ENCODE measurements at regions not wholly inside any gene's neighbourhood (a gene's known extent, or its start where the extent isn't known, plus 50 kb on each side); places are given as distances from the start of the nearest gene placed in this dataset.
"Not testable (repeated sequence)": the region's sequence is repeated elsewhere in the genome, so short reads cannot be mapped to it uniquely, and the experiment has no call there.

- ATAC-seq, result no peak
- DNase-seq, result no peak
Measured at GRCh38 chr5:17129093-17129849, 88.2 kb upstream of the BASP1 start.

GRCh38 chr5:17130302-17130701, 87.1 kb upstream of the BASP1 start:
- DNase-seq, ATAC-seq: not testable (repeated sequence)

GRCh38 chr5:17132444-17133083, 84.9 kb upstream of the BASP1 start:
- no peak for ATAC-seq
- DNase-seq, result no peak

GRCh38 chr5:17135050-17135449, 82.4 kb upstream of the BASP1 start:
- ATAC-seq (no peak), DNase-seq (no peak)

- no peak for DNase-seq
- ATAC-seq, result no peak
Measured at GRCh38 chr5:17143335-17143734, 74.1 kb upstream of the BASP1 start.

- DNase-seq (no peak), ATAC-seq (no peak)
Measured at GRCh38 chr5:17146280-17146841, 71.1 kb upstream of the BASP1 start.

- no peak for ATAC-seq
- no peak for DNase-seq
Measured at GRCh38 chr5:17147170-17147569, 70.3 kb upstream of the BASP1 start.

- ATAC-seq (no peak), DNase-seq (no peak)
Measured at GRCh38 chr5:17147617-17148016, 69.8 kb upstream of the BASP1 start.

- ATAC-seq (no peak), DNase-seq (no peak)
Measured at GRCh38 chr5:17148481-17148880, 69.0 kb upstream of the BASP1 start.

- no peak for ATAC-seq
- no peak for DNase-seq
Measured at GRCh38 chr5:17149786-17150185, 67.6 kb upstream of the BASP1 start.

- no peak for DNase-seq
- no peak for ATAC-seq
Measured at GRCh38 chr5:17150531-17150930, 66.9 kb upstream of the BASP1 start.

- DNase-seq, result no peak
- no peak for ATAC-seq
Measured at GRCh38 chr5:17151686-17152085, 65.7 kb upstream of the BASP1 start.

GRCh38 chr5:17154211-17154996, 63.0 kb upstream of the BASP1 start:
- no peak for DNase-seq
- no peak for ATAC-seq

- DNase-seq, result no peak
- no peak for ATAC-seq
Measured at GRCh38 chr5:17156463-17156862, 61.0 kb upstream of the BASP1 start.

- no peak for DNase-seq
- no peak for ATAC-seq
Measured at GRCh38 chr5:17157294-17157693, 60.1 kb upstream of the BASP1 start.

GRCh38 chr5:17157916-17158529, 59.4 kb upstream of the BASP1 start:
- ATAC-seq (no peak), DNase-seq (no peak)

GRCh38 chr5:17160756-17161040, 56.7 kb upstream of the BASP1 start:
- DNase-seq, result no peak
- ATAC-seq, result no peak

GRCh38 chr5:17161662-17162061, 55.8 kb upstream of the BASP1 start:
- DNase-seq, result no peak
- ATAC-seq, result no peak

GRCh38 chr5:17163221-17163620, 54.2 kb upstream of the BASP1 start:
- ATAC-seq, result no peak
- no peak for DNase-seq

- DNase-seq (no peak), ATAC-seq (no peak)
Measured at GRCh38 chr5:17167171-17167891, 50.1 kb upstream of the BASP1 start.
